T-helper 1 cell treated with Interleukin-12 subunit alpha and Interleukin-12 subunit beta and Interleukin-4 antibody, amounts not matched to agents 30 ng/mL and 1 ng/mL, for 36 hours (primary cell): ENCODE measurements at regions not wholly inside any gene's neighbourhood (a gene's known extent, or its start where the extent isn't known, plus 50 kb on each side); places are given as distances from the start of the nearest gene placed in this dataset.
"Not testable (repeated sequence)": the region's sequence is repeated elsewhere in the genome, so short reads cannot be mapped to it uniquely, and the experiment has no call there.

Source experiments
- intact Hi-C: fragments of 100-400 bp; cut with micrococcal nuclease; formaldehyde crosslinking; loops from one replicate; pipeline ENCODE4 v1.15.1; 2024

DNA sequence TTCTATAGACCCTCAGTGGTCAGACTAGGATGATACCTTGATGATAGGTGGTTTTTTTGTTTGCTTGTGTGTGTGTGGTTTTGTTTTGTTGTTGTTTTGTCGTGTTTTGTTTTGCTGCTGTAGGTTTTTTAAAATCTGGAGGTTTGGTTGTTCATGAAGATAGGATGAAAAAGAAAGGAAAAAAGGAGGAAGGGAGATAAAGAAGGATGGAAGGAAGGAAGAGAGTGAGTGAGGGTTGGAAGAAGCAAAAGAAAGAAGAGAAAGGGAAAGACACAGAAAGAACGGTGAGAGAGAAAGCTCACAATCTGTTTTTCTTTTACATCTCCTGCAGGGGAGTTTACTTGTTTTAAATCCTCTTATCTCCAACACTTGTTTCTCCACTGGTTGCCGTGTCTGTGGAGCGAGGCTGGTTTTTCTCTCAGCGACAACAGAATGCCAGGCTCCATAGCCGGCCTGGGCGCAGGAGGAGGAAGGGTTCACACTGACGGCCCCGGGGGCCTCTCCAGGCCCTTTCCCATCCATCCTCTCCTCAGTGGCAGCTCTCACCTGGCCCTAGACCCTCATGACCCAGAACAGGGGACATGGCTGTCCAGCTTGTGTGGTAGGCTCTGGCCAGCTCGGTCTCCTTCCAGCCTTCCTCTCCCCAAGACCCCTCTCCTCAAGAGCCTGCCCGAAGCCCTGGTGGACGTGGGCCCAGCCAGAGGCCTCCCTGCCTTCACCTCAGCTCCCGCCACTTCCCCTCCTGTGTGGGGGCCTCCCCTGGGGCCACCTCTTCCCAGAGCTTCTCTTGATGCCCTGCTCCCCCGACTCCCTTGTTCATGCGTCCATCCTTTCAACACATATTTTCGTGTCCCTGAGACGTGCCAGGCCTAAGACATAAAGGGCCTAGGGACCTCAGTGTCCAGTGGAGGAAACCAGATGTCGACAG, 168.4 kb downstream of the VEGFA start:
- intact Hi-C loops, result no loop called here

DNA sequence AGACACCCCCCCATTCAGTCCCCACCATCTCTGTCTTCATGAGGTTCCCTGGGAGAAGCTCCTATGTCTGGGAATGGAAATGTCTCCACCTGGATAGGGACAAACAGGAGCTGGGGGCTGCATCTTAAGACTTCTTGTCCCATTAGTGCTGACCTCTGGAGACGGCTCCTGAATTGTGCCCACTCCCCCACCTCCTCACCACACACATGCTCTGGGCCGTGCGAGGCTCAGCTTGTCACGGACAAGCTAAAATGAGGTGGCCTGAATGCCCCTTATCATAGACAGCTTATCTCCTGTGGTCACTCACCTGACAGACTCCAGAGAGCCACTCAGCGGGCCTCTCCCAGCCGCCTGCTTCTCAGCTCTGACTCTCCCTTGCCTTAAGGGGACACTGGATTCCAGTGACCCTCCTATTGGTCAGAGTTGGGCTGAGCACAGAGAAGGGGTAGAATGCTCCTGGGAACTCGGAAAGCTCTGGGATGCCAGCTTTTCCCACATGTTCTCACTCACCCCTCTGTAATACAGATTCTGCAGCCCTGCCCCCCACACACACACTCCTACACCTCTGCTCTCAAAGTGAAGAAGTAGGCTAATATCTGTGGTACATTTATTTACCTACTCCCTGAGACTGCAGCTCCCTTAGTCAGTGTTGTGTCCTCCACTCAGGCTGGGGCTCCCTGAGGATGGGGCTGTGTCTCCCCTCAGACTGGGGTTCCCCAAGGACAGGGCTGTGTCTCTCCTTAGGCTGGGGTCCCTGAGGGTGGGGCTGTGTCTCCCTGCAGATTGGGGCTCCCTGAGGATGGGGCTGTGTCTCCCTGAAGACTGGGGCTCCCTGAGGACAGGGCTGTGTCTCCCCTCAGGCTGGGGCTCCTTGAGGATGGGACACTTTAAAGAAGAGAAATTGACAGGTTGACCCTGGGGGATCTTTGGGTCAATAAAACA, 167.5 kb downstream of the VEGFA start:
- intact Hi-C loops, result no loop called here

DNA sequence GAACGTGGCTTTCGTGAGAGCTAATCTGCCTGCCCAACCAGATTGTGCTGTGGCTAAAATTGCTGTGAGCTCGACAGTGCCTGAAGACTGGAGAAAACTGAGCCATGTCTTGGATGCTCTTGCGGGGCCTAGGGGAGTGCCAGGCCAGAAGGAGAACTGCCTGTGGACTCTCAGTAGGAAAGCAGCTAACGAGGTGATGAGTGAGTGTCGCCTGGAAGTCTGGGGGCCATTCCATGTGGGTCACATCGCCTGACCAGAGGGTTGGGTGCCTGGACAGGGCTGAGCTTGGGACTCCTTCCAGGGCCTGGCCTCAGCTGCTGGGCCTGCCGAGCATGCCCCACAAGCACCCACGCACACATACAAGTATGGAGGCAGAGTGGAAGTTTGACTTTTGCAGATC, 166.5 kb downstream of the VEGFA start:
- intact Hi-C loops, result no loop called here

DNA sequence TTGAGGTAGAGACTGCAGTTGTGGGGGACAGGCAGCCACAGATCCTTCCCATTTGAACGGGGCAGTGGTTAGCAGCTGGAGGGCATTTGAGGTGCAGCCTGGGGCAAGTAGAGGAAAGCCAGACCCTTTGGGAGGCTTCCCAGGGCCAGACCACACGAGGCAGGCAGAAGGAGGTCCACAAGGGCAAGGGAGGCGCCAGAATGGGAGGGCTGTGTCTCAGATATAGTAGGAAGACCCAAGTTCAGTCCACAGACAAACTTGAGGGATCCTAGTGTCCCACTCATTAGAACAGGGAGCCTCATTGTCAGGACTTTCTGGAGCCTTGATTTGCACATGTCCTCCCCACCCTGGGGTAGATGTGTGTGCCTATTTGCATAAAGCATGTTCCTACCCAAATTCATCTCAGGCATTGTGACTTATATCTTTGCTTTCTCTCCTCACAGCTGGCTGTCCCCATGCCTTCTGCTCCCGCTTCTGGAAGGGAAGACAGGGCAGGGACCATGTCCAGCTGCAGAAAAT, 166.0 kb downstream of the VEGFA start:
- intact Hi-C loops, result no loop called here

DNA sequence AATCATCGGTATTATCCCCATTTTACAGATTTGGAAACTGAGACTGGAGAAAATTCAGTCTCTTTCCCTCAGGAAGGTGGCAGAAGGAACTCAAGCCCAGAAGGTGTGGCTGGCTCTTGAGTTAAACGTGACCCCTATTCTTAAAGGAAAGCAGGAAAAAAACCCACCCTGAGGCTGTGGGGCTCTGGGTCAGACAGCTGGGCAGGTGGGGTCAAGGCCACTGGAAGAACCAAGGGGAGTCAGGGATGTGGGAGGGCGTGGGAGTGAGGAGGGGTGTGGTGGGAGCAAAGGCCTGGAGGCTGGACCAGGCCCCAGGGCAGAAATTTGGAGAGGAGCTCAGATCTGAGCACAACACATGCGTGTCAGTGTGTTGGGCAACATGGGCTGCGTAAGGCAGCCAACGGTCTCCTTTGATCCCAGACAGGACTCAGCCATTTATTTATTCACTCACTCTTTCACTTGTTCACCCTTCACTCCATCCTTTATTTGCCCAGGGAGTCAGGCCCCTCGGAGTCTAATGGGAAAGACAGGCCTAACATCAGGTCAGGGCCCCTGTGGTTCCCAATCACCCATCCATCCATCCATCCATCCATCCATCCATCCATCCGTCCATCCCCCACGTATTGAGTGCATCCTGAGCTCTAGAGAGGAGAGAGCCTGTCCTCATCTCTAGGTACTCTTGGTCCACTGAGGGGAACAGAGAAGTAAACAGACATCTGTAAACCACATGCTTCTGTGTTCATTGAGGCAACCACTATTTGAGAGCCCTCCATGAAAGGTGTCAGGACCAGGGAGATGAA, 165.0 kb downstream of the VEGFA start:
- intact Hi-C loops, result no loop called here

DNA sequence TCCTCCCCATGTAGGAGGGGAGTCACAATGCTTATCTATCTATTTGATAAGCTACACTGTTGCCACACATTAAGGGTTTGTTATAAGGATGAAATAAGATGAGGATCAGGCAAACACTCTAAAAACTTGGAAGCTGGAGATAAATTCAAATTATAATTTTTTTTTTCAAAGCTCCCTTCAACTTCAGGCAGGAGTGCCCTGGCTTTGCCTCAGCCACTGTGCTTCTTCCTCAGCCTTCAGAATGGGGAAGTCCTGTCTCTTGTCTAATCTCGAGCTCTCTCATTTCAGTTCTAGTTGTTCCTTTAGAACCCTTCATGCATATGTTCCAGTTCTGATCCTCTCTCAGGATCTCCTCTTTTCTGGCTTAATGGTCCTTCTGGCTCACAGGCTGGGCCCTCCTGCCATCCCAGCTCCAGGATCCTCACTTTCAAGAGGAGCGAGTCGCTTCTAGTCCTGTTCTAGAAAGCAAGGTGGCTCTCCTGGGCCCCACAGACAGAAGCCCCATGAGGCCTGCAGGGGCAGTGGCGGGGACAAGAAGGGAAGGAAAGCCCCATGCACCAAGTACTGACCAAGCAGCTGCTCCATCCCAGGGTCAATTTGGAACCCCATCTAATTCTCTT, 164.3 kb downstream of the VEGFA start:
- intact Hi-C loops, result no loop called here

DNA sequence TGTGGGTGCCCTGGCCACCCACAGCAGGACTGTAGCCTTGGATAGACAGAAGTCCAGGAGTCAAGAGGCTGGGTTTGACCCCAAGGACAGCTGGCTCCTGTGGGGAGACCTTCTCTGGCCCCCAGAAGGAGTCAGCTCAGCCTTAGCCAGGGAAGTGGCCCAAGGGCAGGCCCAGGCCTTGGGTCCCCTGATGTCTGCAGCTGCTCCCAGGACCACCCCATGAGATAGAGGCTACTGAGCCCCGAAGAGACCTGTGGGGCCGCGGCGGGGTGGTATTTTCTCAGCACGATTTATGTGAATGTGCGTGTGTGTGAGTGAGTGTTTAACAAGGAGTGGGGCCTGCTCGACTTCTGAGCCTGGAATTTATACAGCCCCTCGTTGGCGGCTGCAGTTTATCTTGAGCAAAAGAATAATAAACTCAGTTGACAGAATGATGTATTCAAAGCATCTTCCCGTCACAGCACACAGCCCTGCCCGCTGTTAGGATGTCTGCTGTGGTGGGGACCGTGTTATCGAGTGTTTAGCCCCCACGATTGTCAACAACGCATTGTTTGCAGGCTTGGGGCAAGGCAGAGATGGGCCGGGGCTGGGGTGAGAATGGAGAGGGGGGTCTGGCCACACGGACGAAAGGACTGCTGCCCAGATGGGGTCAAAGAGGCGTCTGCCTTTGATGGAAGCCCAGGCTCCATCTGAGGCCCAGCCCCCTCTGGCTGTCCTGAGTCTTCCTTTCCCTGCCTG, 163.3 kb downstream of the VEGFA start:
- intact Hi-C loops, result no loop called here

DNA sequence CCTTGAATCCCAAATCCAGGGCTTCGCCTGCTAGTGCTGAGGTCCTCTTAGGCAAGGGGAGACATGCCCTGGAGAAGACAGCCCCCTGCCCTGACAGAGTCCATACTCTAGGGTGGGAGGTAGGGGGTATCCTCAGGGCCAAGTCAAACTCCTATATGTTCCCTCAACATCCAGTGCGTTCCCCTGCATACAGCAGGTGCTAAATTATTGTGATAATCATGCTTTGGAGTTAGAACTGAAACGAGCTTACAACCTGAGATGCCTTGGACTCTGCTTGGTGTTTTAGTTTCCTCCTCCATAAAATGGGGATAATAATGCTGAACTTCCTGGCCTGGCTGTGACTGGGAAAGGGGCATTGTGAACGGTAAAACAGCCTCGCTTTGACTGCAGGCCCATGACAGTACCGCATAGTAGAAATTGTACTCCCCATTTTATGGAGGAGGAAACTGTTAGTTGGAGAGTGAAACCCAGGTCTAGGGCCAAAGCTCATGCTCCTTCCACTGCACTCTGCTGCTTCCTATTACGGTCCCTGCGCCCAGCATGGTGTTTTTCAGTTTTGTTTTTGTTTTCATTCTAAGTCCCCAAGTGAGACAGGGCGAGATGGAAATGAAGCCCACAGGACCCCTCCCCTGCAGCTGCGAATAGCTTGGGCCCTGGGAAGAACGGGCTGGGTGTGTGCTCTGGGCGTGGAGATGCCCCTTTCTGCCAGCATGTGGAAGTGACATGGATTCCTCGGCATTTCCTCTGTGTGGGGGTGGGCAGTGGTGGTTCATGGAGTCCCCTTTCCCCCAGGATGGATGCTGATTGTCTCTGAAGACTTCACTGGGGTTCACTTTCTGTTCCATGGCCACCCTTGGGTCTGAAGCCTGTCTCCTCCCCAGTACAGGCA, 162.5 kb downstream of the VEGFA start:
- intact Hi-C loops, result no loop called here

DNA sequence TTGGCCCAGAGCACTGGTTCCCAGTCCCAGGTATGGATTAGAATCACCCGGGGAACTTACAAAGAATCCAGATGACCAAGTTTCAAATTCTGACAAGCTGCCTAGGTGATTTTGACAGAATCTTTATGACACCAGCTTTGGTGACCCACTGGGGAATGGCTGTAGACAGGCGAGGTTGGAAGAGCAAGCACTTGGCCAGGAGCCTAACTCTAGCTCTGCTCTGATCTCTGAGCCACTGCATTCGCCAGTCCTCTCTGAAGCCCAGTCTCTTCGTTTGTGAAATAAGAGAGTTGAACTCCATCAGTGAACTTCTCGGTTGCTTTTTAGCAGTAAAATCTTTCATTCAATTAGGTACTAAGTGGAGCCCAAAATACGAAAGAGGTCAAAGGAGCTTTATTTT, 161.2 kb downstream of the VEGFA start:
- intact Hi-C loops, result no loop called here

DNA sequence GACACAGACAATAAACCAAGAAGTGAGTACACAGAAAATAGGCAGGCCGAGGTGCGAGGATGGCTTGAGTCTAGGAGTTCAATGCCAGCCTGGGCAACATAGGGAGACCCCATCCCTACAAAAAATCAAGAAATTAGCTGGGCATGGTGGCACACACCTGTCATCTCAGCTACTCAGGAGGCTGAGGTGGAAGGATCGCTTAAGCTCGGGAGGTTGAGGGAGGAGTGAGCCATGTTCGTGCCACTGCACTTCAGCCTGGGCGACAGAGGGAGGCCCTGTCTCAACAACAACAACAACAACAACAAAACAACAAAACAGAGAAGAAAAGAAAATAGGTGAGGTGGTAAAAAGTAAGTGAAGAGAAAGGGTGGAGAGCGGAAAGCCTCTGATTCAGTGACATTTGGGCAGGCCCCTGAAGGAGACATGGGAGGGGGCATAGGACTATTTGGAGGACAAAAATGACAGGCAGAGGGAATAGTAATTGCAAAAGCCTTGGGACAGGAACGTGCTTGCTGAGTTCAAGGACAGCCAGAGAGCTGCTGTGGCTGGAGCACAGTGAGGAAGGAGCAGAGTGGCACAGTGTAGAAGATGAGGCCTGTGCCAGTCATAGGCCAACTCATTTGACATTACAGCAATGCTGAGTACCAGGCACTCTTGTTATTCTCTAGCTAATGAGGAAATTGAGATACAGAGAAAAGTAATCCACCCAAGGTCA, 160.6 kb downstream of the VEGFA start:
- intact Hi-C loops, result no loop called here

DNA sequence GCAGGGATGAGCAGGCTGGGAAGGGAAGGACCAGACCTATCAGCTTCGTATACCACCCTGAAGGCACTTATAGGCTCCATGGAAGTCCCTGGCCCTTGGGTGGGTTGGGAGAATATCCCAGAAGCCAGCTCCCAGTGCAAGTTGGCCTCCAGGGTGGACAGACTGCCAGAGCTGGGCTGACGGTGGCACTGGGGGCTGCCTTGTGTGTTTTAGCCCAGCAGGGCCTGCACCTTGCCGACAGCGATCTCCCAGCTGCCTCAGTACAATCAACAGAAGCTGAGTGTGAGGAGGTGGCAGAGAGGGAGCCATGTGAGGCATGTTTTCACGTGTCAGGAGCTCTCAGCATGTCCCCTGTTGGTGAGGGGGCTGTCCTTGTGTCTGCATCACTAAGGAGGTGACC, 159.5 kb downstream of the VEGFA start:
- intact Hi-C loops, result no loop called here

DNA sequence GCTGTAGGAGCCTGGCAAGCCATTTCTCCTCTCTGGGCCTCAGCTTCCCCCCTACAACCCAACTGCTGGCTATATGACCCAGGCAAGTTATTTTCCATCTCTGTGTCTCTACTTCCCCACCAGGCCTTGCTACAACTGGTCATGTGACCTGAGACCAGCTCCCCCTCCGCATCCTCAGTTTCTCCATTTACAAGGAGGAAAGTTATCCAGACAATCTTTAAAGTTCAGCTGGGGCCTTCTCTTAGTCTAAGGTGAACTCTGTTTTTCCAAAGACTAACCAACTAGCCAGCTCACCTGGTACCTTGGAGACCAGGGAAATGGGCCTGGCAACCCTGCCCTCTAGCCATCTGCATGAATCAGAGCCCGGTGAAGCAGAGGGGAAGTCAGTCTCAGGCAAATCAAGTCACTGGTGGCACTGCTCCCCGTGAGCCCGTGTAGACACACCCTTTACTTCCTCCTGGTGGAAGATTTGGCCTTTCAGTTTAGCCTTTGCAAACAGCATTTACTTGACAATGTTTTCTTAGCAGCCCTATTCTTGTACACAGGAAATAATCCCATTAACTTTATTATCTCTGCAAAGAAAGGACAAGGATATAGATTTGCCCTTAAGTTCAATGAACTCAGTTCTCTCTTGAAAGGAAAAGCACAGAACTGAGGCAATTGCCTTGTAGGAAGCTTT, 157.7 kb downstream of the VEGFA start:
- intact Hi-C loops, result no loop called here

DNA sequence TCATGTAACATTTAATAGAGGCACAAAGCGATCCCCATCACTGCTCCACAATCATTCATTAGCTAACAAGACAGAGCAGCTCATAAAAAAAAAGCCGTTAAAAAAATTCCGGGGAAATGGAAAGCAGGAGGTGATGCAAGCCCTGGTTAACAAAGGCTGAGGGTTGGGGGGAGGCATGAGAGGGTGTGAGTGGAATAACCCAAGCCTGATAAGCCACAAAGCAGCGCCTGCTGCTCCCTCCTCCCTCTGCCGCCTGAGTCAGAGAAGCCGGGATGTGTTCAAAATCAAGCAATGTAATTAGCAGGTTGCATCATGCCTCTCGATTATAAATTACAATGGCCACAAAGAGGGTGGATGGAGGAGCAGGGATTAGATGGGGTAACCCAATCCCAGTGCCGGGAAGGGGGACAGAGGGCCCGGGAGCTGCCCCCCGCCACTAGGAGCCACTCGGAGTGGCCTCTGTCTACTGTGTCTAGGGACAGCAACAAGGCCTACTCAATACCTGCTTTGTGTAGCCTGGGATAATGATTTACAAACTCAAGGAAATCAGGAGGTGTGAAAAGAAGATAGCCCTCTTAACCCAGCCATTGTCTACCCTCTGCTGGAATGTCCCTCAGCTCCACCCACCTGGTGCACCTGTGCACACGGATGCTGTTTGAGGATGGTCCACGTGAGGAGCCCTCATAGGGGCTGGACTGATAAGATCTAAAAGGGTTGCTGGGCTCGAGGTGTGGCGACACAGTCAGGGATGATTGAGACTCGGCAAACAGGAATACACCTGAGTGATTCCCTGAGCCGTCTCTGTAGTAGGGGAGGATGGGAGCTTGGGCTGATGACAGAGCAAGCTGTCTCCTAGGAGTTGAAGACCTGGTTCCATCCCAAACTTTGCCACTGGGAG, 156.9 kb downstream of the VEGFA start:
- intact Hi-C loops, result no loop called here

DNA sequence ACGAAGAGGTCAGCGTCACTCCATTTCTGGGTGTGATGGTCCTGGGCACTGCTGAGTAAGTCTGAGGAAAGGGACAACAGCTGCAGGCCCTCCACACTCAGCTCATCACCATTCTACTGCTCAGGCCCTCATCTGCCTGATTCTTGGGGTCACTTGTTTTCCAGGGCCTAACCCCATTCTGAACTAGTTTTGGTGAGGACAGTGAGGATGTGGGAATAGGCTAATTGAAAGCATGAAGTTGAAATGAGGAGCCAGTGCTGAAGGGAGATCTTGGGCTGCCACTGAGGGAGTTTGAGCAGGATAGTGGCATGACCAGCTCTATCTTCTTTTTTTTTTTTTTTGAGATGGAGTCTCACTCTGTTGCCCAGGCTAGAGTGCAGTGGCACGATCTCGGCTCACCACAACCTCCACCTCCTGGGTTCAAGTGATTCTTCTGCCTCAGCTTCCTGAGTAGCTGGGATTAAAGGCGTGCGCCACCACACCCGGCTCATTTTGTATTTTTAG, 155.7 kb downstream of the VEGFA start:
- intact Hi-C loops, result not testable (repeated sequence)

DNA sequence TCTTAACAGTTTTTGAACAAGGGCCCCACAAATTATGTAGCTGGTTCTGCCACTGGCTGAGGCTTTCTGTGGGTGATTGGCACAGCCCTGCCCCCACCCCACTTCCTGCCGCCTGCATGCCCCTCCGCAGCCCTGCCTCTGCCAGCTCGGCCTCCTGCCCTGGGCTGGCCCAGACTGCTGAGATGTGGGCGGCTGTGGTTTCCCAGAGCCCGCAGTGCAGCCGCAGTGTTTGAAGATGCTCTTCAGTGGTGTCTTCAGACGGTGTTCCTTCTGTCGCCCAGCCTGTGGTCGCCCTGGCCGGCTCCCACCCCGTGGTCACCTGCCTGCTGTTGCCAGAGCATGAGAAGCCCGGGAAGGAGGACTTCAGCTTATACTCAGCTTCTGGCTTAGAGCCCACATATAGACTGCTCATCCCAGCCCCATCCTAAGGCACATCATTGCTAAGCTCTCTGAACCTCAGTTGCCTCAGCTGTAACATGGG, 154.3 kb downstream of the VEGFA start:
- intact Hi-C loops, result no loop called here
